GM18499 (cell line): ENCODE measurements at regions not wholly inside any gene's neighbourhood (a gene's known extent, or its start where the extent isn't known, plus 50 kb on each side); places are given as distances from the start of the nearest gene placed in this dataset.

ENCODE experiments used
- ATAC-seq: cut with Tn5 transposase; IDR thresholded peaks from one replicate; pipeline ENCODE4 v1.9.1; 2021; ENCODE audit warnings: moderate number of reproducible peaks; ENCODE audit not compliant: insufficient read depth, unreplicated experiment

DNA sequence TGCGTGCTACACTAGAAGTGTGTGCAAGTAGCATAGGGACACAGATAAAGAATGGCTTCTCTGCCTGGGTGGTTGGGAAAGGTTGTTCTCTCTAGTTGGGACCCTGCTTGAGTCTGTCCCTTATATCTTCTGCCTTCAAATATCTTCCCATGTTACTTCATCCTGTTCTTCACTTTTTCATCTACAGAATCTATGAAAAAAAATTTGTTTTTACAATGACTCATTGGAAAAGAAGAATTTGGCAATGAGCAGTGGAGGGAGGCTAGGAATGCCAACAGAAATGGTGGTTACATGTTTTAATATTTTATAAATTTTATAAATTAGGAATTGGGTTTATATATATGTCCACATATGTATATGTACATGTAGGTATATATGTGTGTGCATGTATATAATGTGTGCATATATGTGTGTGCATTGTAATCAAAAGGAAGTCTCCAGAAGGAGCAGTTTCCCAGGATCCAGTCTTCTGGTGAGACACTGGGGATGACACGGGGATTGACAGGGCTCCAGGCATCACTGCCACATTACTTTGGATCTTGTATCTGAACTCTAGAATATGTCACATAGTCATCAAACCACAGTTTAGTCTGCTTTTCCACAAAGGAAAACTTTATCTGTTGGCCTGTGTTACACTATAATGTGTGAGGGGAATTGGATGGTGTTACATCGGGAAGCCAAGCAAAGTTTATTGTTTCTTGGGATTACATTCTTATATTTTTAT is 75.3 kb upstream of the RIPOR2 start:
- no peak for ATAC-seq

DNA sequence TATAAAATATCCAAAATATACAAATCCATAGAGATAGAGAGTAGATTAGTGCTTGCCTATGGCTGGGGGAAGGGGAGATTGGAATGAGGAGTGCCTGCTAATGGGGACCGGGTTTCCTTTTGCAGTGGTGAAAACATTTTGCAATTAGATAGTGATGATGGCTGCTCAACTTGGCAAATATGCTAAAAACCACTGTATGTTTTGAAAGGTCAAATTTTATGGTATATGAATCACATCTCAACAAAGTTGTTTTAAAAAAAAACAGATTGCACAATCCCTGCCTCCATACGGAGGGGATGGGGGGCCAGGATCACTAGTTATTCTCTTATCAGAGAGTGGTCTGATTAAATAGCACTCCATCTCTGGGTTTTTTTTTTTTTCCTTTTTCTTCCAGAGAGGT is 76.9 kb upstream of the RIPOR2 start:
- no peak for ATAC-seq

DNA sequence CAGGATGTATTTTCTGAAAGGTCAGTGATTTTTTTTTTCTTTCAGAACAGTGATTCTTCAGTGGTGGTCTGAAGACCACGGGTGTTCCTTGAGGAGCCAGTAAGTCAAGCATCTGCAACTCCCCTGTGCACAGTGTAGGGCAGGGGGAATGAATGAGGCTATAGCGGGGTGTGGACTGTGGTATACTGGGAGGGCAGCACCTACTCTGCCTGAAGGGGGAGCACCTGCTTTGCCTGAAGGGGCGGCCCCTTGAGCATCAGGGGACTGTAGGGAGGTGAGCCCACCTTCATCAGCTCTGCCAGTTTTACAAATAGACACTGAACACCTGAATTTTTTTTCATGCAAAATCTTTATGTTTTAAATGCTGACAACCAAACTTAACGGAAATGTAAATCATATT is 77.5 kb upstream of the RIPOR2 start:
- ATAC-seq = no peak

DNA sequence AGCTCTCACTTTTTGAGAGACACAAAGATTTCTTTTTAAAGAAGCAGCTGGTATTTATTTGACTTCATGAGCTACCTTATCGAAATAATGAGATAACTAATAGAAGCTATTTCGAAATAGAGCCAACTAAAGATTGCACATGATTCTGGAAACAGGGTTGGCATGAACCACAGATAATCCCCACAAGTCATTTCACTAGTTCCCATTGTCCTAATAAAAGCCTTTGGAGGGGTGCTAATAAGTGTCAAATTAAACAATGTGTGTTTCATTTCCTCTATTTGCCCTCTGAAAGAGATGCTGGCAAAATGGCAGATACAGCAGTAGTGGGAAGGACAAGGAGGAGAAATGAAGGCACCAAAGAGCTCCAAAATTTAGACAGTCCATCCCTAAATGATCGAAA is 78.6 kb upstream of the RIPOR2 start:
- no peak for ATAC-seq

DNA sequence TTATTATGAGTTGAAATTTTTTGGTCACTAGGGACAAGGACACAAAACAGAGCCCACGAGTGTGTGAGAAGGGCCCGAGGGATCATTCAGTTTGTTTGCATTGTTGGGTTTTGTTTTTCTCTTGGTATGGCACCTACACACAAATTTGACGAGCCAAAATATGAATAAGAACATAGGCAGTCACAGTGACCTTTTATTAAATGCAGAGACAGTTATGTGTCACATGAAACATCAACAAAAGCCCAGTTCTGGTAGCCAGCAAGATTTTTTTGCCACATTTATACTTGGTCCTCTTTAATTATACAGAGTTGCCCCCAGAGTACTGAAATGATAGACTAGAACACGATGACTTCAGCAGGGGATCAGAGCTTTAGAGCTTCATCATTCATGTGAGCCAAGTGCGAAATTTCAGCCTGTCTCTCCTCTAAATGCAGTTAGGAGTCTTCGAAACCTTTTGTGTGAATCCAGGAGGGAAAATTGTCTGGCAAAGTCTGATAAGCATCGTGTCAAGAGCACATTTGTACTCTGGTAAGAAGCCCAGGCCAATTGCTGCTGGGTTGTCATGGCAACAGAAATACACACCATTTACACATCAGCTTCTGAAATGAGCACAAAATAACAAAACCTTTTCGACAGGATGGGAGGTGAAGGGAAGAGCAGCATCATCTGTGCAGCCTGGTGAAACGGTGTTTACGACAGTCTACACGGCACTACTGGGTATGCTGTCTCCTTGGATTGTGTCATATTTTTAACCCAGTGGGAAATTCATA is 79.2 kb upstream of the RIPOR2 start:
- no peak for ATAC-seq

DNA sequence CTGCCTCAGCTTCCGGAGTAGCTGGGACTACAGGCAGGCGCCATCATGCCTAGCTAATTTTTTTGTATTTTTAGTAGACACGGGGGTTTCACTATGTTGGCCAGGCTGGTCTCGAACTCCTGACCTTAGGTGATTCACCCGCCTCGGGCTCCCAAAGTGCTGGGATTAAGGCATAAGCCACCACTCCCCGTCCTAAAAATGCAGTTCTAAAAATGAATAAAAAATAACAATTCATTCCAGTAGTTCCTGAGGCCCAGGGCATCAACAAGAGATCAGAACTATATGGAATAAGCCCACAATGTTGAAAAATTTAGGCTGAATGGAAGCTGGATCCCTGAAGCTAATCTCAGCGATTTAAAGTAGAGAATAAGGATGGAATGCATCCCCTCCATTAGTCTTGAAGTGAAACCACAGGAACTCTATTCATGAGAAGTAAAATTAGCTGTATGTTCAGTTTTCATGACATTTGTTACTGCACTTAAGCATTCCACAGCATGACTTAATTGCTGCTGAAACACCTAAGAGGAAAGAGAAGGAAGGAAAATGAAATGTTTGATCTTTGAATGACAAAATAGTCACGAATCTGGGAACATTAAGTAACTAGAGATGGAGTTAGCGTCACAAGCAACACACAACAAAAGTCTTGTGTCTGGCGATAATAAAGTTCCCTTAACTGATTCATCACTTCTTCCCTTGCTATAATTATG is 80.4 kb upstream of the RIPOR2 start:
- ATAC-seq = no peak

DNA sequence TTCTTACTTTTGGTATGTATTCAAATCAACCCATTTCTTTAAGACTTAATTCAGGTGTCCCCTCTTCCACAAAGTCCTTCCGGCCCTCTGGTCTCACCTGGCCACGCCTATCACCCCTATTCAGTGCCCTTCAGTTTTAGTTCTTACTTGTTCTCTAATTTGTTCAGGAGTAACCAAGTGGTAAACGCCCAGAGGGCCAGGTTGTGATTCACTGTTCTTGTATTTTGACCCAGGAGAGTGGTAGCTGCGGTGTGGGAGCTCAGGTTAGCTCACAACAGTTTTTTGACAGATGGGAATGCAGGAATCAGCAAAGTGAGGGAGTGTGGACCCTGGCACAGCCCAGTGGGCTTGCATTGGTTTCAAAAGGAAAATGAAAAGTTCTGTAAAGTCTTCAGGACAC is 81.7 kb upstream of the RIPOR2 start:
- ATAC-seq = no peak

DNA sequence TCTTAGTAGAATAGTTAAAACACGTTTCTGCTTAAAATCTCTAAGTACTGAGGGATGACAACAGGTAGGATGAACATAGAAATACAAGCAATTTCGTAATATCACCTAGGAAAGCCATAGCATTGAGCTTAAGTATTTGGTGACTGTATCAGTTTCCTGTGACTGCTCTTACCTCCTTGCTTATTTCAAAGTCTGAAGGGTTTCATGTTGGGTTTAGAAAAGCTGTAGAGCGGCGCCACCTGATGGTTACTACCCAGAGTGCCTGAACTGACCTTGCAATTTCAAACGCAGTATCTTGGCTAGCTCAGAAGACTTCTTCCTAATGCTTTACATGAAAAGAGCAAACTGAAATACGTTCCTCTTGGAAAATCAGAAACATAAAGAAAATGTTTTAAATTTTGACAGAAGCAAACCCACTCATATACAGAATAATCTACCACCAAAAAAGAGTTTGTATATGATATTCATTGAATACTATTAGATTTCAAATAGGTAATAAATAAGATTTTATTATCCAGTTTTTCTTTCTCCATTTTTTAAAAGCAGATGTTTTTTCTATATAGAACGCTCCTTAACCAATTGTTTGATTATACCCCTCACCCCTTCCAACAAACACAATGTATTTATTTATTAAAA is 82.3 kb upstream of the RIPOR2 start:
- ATAC-seq = peak; percentile 59

DNA sequence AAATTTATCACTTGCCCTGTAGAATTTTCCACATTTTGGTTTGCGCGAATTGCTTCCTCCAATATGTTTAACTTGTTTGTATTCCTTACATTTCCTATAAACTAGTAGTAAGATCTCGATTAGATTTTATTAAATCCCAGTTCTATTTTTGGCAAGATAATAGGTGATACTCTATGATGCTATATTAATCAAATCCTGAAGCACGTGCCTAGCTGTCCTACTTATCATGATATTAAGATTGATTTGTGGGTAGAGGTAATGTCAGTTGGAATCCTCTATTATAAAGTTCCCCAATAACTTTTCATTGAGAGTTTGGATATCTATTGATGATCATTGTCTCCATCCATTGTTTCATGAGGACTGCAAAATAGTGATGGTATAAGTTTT is 82.8 kb upstream of the RIPOR2 start:
- ATAC-seq = no peak

DNA sequence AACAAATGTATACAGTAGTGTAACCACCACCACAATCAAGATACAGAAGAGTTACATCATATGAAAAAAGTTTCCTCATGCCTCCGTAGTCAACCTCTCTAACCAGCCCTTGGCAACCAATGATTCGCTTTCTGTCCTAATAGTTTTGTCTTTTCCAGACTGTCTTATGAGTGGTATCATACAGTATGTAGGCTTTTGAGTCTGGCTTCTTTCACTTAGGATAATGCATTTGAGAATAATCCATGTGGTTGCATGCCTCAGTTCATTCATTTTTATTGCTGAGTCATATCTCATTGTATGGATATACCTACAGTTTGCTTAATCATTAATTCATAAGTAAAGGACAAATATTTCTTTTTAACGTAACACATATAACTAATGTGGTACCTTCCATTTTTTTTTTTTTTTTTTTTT is 86.4 kb upstream of the RIPOR2 start:
- ATAC-seq = no peak

DNA sequence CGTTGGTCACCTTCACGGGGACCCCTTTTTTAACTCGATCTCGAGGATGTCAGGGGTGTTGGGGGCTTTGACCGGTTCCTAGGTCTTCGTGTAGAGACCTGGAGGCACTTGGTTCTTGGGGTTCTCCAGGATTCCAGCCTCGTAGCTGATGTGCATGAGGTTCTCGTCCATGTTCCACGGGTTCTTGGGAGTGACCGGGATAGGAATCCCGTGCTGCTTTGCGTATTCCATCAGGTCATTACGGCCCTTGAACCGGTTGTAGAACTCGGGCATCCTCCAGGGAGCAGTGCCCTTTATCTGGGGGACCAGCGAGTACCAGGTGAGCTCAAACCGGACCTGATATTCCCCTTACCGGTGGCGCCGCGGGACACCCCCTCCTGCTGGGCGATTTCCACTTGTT is 88.0 kb upstream of the RIPOR2 start:
- no peak for ATAC-seq

DNA sequence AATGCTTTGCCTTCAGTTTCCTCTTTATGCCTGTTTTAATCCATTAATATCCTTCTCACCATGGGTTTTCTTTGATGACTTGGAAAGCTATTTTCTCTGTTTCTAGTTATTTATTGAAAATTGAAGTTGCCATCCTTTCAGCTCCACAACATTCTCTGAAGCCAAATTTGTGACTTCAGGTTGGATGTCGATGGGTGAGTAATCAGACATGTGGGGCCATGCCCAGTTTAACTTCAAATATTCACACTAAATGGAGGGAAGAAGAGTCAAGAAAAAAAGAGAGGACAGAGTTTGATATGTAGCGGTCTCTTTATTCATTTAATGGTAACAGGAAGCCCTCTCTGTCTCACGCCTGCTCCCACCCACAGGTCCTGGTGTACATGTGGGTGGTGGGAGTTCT is 89.1 kb upstream of the RIPOR2 start:
- ATAC-seq = no peak

DNA sequence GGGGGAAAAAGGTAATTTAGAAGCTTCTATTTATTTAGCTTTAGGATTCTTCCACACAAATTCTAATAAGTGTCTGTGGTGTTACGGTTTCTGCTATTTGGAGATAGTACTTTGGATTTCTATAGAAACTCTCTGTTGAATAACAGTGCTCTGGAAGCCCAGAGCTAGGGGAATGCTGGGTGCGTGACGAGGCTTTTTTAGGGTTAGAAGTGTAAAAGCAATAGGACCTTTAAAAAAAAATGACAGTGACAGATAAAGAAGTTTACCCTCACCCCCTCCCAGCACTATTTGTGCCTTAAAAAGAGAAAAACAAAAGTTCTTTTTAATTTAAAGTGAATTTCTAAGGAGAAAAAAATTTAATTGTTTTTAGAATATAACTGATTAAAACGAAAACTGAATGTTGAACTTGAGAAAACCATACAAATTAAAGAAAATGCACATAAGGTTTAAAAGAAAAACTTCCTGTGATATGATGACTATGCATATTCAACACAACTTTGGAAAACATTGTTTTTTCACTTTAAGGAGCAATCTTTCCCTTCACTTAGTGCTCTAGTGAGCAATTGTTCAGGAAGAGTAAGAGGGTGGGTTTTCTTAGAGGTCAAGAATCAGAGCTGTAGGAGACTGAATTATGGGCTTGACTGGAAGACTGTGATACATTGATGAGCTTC is 89.6 kb upstream of the RIPOR2 start:
- ATAC-seq = no peak

DNA sequence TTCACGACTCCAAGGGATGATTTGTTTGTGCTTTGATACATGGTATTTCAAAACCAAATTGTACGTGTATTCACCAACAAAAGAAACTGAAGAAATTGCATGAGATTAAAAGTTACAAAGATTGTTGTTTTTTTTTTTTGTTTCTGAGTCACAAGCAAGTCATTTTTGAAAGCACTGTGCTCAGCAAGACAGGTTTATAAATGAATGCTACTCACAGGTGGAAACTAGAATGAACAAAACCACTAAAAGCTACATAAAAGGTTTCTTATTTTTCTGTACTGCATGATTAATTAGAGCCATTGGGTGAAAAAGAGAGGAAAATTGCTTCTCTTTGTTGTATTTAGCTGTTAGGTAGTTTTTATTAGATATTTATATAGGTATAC is 90.2 kb upstream of the RIPOR2 start:
- no peak for ATAC-seq

DNA sequence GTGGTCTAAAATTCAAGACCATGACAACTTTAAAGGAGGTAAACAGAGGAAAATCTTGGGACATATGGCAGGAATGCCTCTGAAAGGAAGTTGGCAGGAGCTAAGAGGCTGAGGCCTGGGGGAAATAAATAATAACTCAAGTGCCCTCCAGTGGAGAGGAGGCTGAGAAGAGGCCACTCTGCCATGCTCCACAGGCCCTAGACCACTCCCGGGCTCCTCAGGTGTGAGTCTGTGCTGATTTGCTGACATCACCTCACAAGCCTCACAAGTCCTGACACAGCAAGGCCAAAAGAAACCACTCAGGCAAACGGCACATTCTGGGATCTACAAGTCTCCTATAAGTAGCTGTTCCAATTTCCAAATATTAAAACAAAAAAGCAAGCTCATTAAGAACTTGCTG is 91.0 kb upstream of the RIPOR2 start:
- no peak for ATAC-seq

DNA sequence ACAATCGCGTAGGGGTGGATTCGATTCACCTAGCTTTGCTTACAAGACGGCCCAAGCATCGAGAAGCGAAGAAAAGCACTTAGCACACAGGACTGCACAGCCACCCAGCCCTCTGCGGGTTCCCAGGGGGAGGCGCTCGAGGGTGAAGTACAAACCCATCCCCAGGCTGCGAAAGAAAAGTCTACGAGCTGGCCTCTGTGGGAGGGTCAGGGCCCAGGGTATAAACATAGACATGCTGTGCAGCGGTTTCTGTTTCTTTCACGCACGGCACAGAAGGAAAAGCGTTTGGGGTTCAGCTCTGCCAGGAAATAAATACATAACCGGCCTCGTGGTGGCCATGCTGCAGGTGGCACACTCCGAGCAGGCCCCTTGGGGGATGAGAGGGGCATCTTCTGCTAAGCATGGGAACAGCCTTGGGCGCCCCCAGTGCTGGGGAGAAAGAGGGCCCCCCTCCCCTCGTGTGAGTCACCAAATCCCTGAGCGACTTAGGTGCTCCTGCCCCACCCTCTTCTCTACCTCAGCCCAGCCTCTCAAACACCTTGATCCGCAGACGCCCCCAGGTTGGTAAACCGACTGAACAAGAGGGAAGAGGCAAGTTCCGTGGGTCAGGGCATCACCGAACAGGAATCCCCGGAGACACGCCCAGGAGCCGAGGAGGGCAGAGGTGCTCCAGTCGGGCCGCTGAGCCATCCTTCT is 91.6 kb upstream of the RIPOR2 start:
- peak; percentile 92 for ATAC-seq

DNA sequence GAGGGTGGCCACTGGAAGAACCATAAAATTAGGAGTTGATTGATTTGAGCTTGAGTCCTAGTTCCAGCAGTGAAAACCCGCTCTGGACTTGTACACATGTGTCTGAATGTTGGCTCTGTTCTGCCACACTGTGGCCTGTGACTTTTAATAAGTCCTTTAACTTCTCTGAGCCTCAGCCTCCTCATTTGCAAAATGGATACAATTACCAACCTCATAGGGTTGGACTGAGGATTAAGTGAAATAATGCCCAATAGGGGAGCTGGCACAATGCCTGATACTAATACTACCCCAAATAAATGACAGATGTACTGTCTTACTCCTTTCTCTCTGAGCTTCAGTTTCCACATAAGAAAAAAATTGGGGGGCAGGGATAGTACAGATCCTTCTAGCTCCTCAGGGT is 92.6 kb upstream of the RIPOR2 start:
- ATAC-seq = no peak

DNA sequence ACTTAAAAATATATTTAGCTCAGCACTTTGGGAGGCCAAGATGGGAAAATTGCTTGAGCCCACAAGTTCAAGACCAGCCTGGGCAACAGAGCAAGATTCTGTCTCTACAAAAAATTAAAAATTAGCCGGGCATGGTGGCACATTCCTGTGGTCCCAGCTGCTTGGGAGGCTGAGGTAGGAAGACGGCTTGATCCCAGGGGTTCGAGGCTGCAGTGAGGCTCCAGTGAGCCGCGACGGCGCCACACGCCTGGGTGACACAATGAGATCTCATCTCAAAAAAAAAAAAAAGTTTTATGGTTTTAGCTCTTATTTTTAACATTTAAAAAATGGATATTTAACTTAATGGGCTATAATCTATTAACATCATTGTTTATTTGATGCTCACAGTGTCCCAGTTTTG is 97.2 kb upstream of the RIPOR2 start:
- no peak for ATAC-seq

DNA sequence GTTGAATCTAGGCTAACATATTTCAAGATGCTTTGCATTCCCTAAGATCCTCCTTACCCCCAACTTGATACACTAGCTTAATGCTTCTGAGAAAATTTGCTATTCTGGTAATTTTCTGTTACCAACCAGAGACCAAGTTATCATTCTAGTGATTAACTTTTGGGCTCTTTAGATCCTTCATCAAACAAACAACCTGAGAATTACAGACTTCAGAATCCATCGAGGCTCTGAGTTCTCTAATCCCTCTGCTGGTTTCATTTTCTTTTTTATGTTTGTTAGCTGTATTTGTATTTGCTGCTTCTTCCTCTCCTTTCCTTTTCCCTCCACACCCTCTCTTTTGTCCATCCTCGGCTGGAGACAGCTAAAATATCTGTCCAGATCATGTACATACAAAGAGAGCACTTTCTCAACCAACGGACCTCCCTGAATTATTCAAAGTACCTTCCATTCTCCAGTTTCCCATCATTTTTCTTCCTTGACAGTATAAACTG is 98.7 kb upstream of the RIPOR2 start:
- no peak for ATAC-seq

DNA sequence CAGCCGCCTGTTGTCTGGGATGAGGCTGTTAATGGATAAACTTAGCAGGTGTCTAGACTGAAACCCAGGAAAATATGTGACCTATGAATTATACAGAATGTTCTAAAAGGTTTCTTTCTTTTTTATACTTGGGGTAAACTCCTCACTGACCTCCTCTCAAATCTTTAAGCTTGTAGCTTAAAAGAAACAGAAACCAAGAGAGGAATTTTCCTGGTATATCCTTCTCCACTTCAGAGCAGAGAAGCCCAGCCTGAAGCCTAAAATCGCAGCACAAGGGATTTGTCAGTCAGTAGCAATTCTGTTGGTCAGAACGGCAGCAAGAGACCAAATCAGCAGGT is 99.4 kb upstream of the RIPOR2 start:
- ATAC-seq = no peak
